Mammary epithelial cell (primary cell): ENCODE measurements at regions not wholly inside any gene's neighbourhood (a gene's known extent, or its start where the extent isn't known, plus 50 kb on each side); places are given as distances from the start of the nearest gene placed in this dataset.

ENCODE experiments used
- CTCF ChIP-seq, 2 donors: IDR thresholded peaks in 1 of 2; conservative IDR thresholded peaks in 1 of 2; 2 replicates each; pipeline ENCODE4 v1.5.1; 2011 to 2012; ENCODE audit warnings: inconsistent platforms in 2 of 2, low read length in 2 of 2, mild to moderate bottlenecking in 2 of 2, control low read depth in 1 of 2, low read depth in 1 of 2; ENCODE audit not compliant: insufficient read depth in 1 of 2; ENCODE audit errors: extremely low read depth in 1 of 2
- EZH2 ChIP-seq: IDR thresholded peaks from 2 replicates; pipeline ENCODE4 v1.6.1; 2012; ENCODE audit warnings: low read length, inconsistent platforms, borderline replicate concordance

DNA sequence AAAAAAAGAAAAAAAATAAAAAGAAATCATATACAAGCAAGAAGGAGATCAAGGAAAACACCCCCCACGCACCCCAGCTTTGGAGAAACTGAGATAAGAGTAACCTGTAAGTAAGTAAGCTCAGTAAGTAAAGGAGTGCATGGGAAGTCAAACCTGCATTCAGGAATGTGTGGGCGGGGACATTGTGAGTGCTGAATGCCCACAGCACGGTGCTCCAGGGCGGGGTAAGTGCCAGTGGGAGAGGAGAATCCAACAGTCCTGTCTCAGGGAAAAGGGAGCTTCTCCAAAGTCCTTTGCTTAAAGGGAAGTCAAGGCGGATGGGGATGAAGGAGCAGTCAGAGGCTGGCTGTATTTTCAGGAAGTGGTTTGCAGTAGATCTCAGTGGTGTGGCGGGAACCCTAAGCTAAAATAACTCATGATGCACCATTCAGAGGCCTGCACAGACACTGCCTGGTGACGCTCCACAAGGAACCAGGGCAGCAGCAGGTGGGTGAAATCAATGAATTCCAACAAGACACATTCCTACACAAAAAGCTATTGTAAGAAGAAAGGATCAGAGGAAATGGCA is 368.0 kb downstream of the QKI start:
- no peak for TF ChIP-seq CTCF (conservative IDR thresholded peaks at IDR 0.05 in 1 of 2, IDR thresholded peaks at IDR 0.05 in 1 of 2; ENCODE audit: extremely low read depth in 1 of 2, insufficient read depth in 1 of 2, low read depth in 1 of 2, low read length in 2 of 2)
- no peak for TF ChIP-seq EZH2
